ENCODE measurements at regions not wholly inside any gene's neighbourhood (a gene's known extent, or its start where the extent isn't known, plus 50 kb on each side); places are given as distances from the start of the nearest gene placed in this dataset.

GRCh38 chr4:71181332-71181731 is 157.5 kb upstream of the SLC4A4 start:
- ChIA-PET POLR2A (ENCODE audit: low non-redundant PET) (no interaction called here), CTCF (no interaction called here)
- no peak for DNase-seq (ENCODE audit: low spot score)
- no peak overlapping the region for H3K27ac ChIP-seq
- TF ChIP-seq CTCF (conservative IDR thresholded peaks at IDR 0.05; ENCODE audit: low read depth) = no peak

GRCh38 chr4:71184195-71184781 is 154.5 kb upstream of the SLC4A4 start:
- TF ChIP-seq CTCF (conservative IDR thresholded peaks at IDR 0.05; ENCODE audit: low read depth) = peak; percentile 75
- no peak overlapping the region for H3K27ac ChIP-seq
- peak; percentile 42 for DNase-seq (ENCODE audit: low spot score)
- POLR2A ChIA-PET (ENCODE audit: low non-redundant PET) = no interaction called here
- CTCF ChIA-PET = interaction anchor here (0.6 to 1.2 kb wide), 7 partner anchors 8 to 768 kb away, joined by 3 to 4 read pairs (median 3); no protein-coding TSS in a partner anchor

- CTCF ChIA-PET = interaction anchor here (0.5 to 1.2 kb wide), 3 partner anchors 59 to 536 kb away, joined by 3 read pairs; no protein-coding TSS in a partner anchor
- no peak for TF ChIP-seq CTCF (conservative IDR thresholded peaks at IDR 0.05; ENCODE audit: low read depth)
- no peak for DNase-seq (ENCODE audit: low spot score)
- H3K27ac ChIP-seq = no peak overlapping the region
- POLR2A ChIA-PET (ENCODE audit: low non-redundant PET) = no interaction called here
Measured at GRCh38 chr4:71185037-71185436, 153.8 kb upstream of the SLC4A4 start.

- no peak for TF ChIP-seq CTCF (conservative IDR thresholded peaks at IDR 0.05; ENCODE audit: low read depth)
- DNase-seq (ENCODE audit: low spot score) = no peak
- CTCF ChIA-PET = interaction anchor here (0.5 to 0.7 kb wide), 3 partner anchors 51 to 901 kb away, joined by 3 read pairs; no protein-coding TSS in a partner anchor
- POLR2A ChIA-PET (ENCODE audit: low non-redundant PET) = no interaction called here
- no peak overlapping the region for H3K27ac ChIP-seq
Measured at GRCh38 chr4:71186257-71186565, 152.6 kb upstream of the SLC4A4 start.

GRCh38 chr4:71186566-71187403 is 152.0 kb upstream of the SLC4A4 start:
- ChIA-PET CTCF (interaction anchor here (0.5 to 0.7 kb wide), 2 partner anchors 50 to 902 kb away, joined by 3 read pairs; no protein-coding TSS in a partner anchor), POLR2A (ENCODE audit: low non-redundant PET) (no interaction called here)
- no peak for TF ChIP-seq CTCF (conservative IDR thresholded peaks at IDR 0.05; ENCODE audit: low read depth)
- peak; percentile 9 for DNase-seq (ENCODE audit: low spot score)
- H3K27ac ChIP-seq = no peak overlapping the region

GRCh38 chr4:71187404-71188155 is 151.2 kb upstream of the SLC4A4 start:
- POLR2A ChIA-PET (ENCODE audit: low non-redundant PET) = no interaction called here
- CTCF ChIA-PET = interaction anchor here (0.5 to 0.6 kb wide), 2 partner anchors 165 to 1291 kb away, joined by 3 read pairs; no protein-coding TSS in a partner anchor
- TF ChIP-seq CTCF (conservative IDR thresholded peaks at IDR 0.05; ENCODE audit: low read depth) = no peak
- no peak for DNase-seq (ENCODE audit: low spot score)
- no peak overlapping the region for H3K27ac ChIP-seq
